SK-N-MC (cell line): ENCODE measurements at regions not wholly inside any gene's neighbourhood (a gene's known extent, or its start where the extent isn't known, plus 50 kb on each side); places are given as distances from the start of the nearest gene placed in this dataset.

Experiments used
- DNase-seq: peaks from one replicate; pipeline ENCODE4 v3.0.0-alpha.2; 2011; ENCODE audit warnings: low read depth, low spot score
- H3K27ac ChIP-seq: fragments of 200-600 bp; sonication (generic); 2 replicates; pipeline ENCODE4 v1.5.1; 2016; ENCODE audit warnings: mixed run types
- H3K36me3 ChIP-seq: fragments of 200-600 bp; sonication (generic); 2 replicates; pipeline ENCODE4 v1.6.1; 2017; ENCODE audit warnings: antibody characterized with exemption, low read length, mixed read lengths; ENCODE audit not compliant: insufficient read depth
- H3K4me3 ChIP-seq: fragments of 200-600 bp; sonication (generic); 2 replicates; pipeline ENCODE4 v1.5.1; 2016
- H3K9ac ChIP-seq: fragments of 200-600 bp; sonication (generic); 2 replicates; pipeline ENCODE4 v1.8.0; 2017; ENCODE audit warnings: mixed run types, mixed read lengths; ENCODE audit not compliant: insufficient read length
- H3K9me3 ChIP-seq: fragments of 200-600 bp; sonication (generic); 2 replicates; pipeline ENCODE4 v1.6.1; 2017; ENCODE audit warnings: low read depth, mild to moderate bottlenecking, antibody characterized with exemption, low read length, moderate library complexity, mixed read lengths
- EZH2 ChIP-seq: fragments of 200-600 bp; sonication (generic); IDR thresholded peaks from one replicate; pipeline ENCODE4 v1.6.1; 2017; ENCODE audit warnings: antibody characterized with exemption
- FOXP2 ChIP-seq: optimal IDR thresholded peaks from 2 replicates; pipeline ENCODE3; 2011; ENCODE audit warnings: mild to moderate bottlenecking, moderate library complexity; ENCODE audit not compliant: insufficient read depth; ENCODE audit errors: extremely low read length, control extremely low read depth
- POLR2AphosphoS5 ChIP-seq: IDR thresholded peaks from 2 replicates; pipeline ENCODE4 v1.6.1; 2012; ENCODE audit warnings: mild to moderate bottlenecking, low read depth, low read length, borderline replicate concordance

GRCh38 chr9:10961883-10962282 lies 349.1 kb upstream of the PTPRD start:
- no peak for DNase-seq
- Histone ChIP-seq H3K9ac (no peak overlapping the region), H3K27ac (no peak overlapping the region), H3K4me3 (no peak overlapping the region), H3K9me3 (no peaks in the 10 kb centered on the region), H3K36me3 (no peaks in the 10 kb centered on the region)
- no peak for TF ChIP-seq FOXP2
- TF ChIP-seq EZH2 = no peak
- TF ChIP-seq POLR2AphosphoS5 = no peak

GRCh38 chr9:10983251-10983650 lies 370.4 kb upstream of the PTPRD start:
- no peak for DNase-seq
- TF ChIP-seq POLR2AphosphoS5 = no peak
- TF ChIP-seq EZH2 = no peak
- TF ChIP-seq FOXP2 = no peak

GRCh38 chr9:10999646-11000045 lies 386.8 kb upstream of the PTPRD start:
- Histone ChIP-seq H3K36me3 (no peaks in the 10 kb centered on the region), H3K4me3 (no peak overlapping the region), H3K27ac (no peak overlapping the region), H3K9me3 (no peaks in the 10 kb centered on the region), H3K9ac (no peak overlapping the region)
- no peak for DNase-seq
- TF ChIP-seq POLR2AphosphoS5 (no peak), FOXP2 (no peak), EZH2 (no peak)

More at GRCh38 chr9:10983251-10983650, 370.4 kb upstream of the PTPRD start:
- Histone ChIP-seq H3K36me3 (no peaks in the 10 kb centered on the region), H3K9ac (no peak overlapping the region), H3K9me3 (no peaks in the 10 kb centered on the region), H3K4me3 (no peak overlapping the region), H3K27ac (no peak overlapping the region)

- H3K9me3 ChIP-seq = no peaks in the 10 kb centered on the region
- H3K36me3 ChIP-seq = no peaks in the 10 kb centered on the region
- TF ChIP-seq EZH2 (no peak), FOXP2 (no peak), POLR2AphosphoS5 (no peak)
- no peak overlapping the region for H3K4me3 ChIP-seq
- H3K27ac ChIP-seq = no peak overlapping the region
- H3K9ac ChIP-seq = no peak overlapping the region
- DNase-seq = no peak
Observed at GRCh38 chr9:11001546-11001945, 388.7 kb upstream of the PTPRD start.

GRCh38 chr9:11002705-11003104 lies 389.9 kb upstream of the PTPRD start:
- no peak for DNase-seq
- no peaks in the 10 kb centered on the region for H3K9me3 ChIP-seq
- H3K4me3 ChIP-seq = no peak overlapping the region
- no peak for TF ChIP-seq EZH2
- TF ChIP-seq FOXP2 = no peak
- no peak for TF ChIP-seq POLR2AphosphoS5
- no peak overlapping the region for H3K9ac ChIP-seq
- no peaks in the 10 kb centered on the region for H3K36me3 ChIP-seq
- H3K27ac ChIP-seq = no peak overlapping the region

GRCh38 chr9:11003836-11004235 lies 391.0 kb upstream of the PTPRD start:
- H3K9me3 ChIP-seq = no peaks in the 10 kb centered on the region

GRCh38 chr9:11011696-11012095 lies 398.9 kb upstream of the PTPRD start:
- Histone ChIP-seq H3K27ac (no peak overlapping the region), H3K9ac (no peak overlapping the region), H3K36me3 (no peaks in the 10 kb centered on the region), H3K9me3 (no peaks in the 10 kb centered on the region), H3K4me3 (no peak overlapping the region)
- TF ChIP-seq FOXP2 (no peak), POLR2AphosphoS5 (no peak), EZH2 (no peak)
- DNase-seq = no peak

More at GRCh38 chr9:11003836-11004235, 391.0 kb upstream of the PTPRD start:
- Histone ChIP-seq H3K36me3 (no peaks in the 10 kb centered on the region), H3K9ac (no peak overlapping the region), H3K4me3 (no peak overlapping the region), H3K27ac (no peak overlapping the region)
- TF ChIP-seq EZH2 = no peak
- TF ChIP-seq POLR2AphosphoS5 = no peak
- no peak for TF ChIP-seq FOXP2
- DNase-seq = no peak

GRCh38 chr9:11016081-11016480 lies 403.3 kb upstream of the PTPRD start:
- no peak for DNase-seq
- no peak overlapping the region for H3K9ac ChIP-seq
- no peak overlapping the region for H3K4me3 ChIP-seq
- no peak overlapping the region for H3K27ac ChIP-seq
- no peaks in the 10 kb centered on the region for H3K9me3 ChIP-seq
- no peaks in the 10 kb centered on the region for H3K36me3 ChIP-seq
- TF ChIP-seq POLR2AphosphoS5 (no peak), FOXP2 (no peak), EZH2 (no peak)

GRCh38 chr9:11023201-11023600 lies 410.4 kb upstream of the PTPRD start:
- no peak overlapping the region for H3K9ac ChIP-seq
- H3K9me3 ChIP-seq = no peaks in the 10 kb centered on the region
- no peaks in the 10 kb centered on the region for H3K36me3 ChIP-seq
- TF ChIP-seq EZH2 (no peak), POLR2AphosphoS5 (no peak)
- H3K4me3 ChIP-seq = peak overlapping the region; percentile 56
- peak; percentile 20 for DNase-seq
- H3K27ac ChIP-seq = peak overlapping the region; percentile 77

- H3K27ac ChIP-seq = no peak overlapping the region
- no peak for DNase-seq
- H3K4me3 ChIP-seq = no peak overlapping the region
- H3K36me3 ChIP-seq = no peaks in the 10 kb centered on the region
- no peaks in the 10 kb centered on the region for H3K9me3 ChIP-seq
- no peak for TF ChIP-seq POLR2AphosphoS5
- TF ChIP-seq FOXP2 = no peak
- TF ChIP-seq EZH2 = no peak
- no peak overlapping the region for H3K9ac ChIP-seq
Observed at GRCh38 chr9:11025775-11026174, 413.0 kb upstream of the PTPRD start.
